ENCODE measurements at regions not wholly inside any gene's neighbourhood (a gene's known extent, or its start where the extent isn't known, plus 50 kb on each side); places are given as distances from the start of the nearest gene placed in this dataset.

DNA sequence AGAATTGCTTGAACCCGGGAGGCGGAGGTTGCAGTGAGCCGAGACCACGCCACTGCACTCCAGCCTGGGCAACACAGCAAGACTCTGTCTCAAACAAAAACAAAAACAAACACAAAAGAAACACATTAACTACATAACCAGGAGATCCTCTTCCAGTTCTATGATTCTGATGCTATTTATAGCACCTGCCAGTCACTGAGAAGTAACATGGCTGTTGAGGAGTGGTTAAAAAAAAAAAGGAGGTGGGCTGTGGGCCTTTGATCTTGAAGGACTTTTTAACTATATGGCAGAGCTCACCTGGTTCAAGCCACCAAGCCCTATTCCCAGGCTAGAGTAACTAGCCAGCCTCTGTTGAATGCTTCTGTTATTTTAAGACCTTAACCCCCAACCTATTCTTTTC, 148.8 kb downstream of the ZBTB18 start:
- Histone ChIP-seq H2AFZ (ENCODE audit: low read length) (no peak overlapping the region), H3K27me3 (ENCODE audit: low read length) (no peaks in the 10 kb centered on the region), H3K9me3 (ENCODE audit: low read length) (no peaks in the 10 kb centered on the region), H4K20me1 (ENCODE audit: low read length) (no peaks in the 10 kb centered on the region), H3K36me3 (ENCODE audit: low read depth, low read length) (no peaks in the 10 kb centered on the region), H3K9ac (ENCODE audit: low read length) (no peak overlapping the region), H3K4me3 (ENCODE audit: low read length) (no peak overlapping the region), H3F3A (ENCODE audit: low read length, unreplicated experiment) (no peaks in the 10 kb centered on the region), H3K4me1 (ENCODE audit: insufficient read depth, low read length) (0 out of 2 replicates have a peak, but pooled peaks cover 8% of the 10 kb centered on the region), H3K4me2 (ENCODE audit: low read length) (no peak overlapping the region), H3K79me2 (ENCODE audit: low read length) (no peaks in the 10 kb centered on the region), H3K27ac (ENCODE audit: low read length) (no peak overlapping the region), H3K9me2 (replicated peaks; ENCODE audit: low read length) (0 out of 2 replicates have a peak, but pooled peaks cover 4% of the 10 kb centered on the region)
- ATAC-seq (no peak), DNase-seq (no peak)
- POLR2A ChIA-PET (ENCODE audit: unreplicated experiment): interaction anchor here (0.6 kb wide), 1 partner anchor 149 kb away, joined by 4 read pairs; the partner anchor contains the start of gene ZBTB18
- BruUV-seq (replicated peaks): no TSS peak
- intact Hi-C loops (cut with micrococcal nuclease): no loop called here
- TF ChIP-seq, protein P1, sequence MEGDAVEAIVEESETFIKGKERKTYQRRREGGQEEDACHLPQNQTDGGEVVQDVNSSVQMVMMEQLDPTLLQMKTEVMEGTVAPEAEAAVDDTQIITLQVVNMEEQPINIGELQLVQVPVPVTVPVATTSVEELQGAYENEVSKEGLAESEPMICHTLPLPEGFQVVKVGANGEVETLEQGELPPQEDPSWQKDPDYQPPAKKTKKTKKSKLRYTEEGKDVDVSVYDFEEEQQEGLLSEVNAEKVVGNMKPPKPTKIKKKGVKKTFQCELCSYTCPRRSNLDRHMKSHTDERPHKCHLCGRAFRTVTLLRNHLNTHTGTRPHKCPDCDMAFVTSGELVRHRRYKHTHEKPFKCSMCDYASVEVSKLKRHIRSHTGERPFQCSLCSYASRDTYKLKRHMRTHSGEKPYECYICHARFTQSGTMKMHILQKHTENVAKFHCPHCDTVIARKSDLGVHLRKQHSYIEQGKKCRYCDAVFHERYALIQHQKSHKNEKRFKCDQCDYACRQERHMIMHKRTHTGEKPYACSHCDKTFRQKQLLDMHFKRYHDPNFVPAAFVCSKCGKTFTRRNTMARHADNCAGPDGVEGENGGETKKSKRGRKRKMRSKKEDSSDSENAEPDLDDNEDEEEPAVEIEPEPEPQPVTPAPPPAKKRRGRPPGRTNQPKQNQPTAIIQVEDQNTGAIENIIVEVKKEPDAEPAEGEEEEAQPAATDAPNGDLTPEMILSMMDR (conservative IDR thresholded peaks at IDR 0.05; ENCODE audit: low read depth, low read length): no peak
- TF ChIP-seq EZH2phosphoT487 (IDR thresholded peaks at IDR 0.05; ENCODE audit: borderline replicate concordance, low read length) (no peak), EZH2 (IDR thresholded peaks at IDR 0.05; ENCODE audit: low read length, unreplicated experiment) (no peak)
- CTCF ChIA-PET: no interaction called here

GRCh38 chr1:244200596-244200995, 149.5 kb downstream of the ZBTB18 start:
- Histone ChIP-seq H3K9ac (ENCODE audit: low read length) (no peak overlapping the region), H3K9me3 (ENCODE audit: low read length) (no peaks in the 10 kb centered on the region), H3K27me3 (ENCODE audit: low read length) (no peaks in the 10 kb centered on the region), H3K4me1 (ENCODE audit: insufficient read depth, low read length) (0 out of 2 replicates have a peak, but pooled peaks cover 8% of the 10 kb centered on the region), H3K4me2 (ENCODE audit: low read length) (no peak overlapping the region), H2AFZ (ENCODE audit: low read length) (no peak overlapping the region), H3K79me2 (ENCODE audit: low read length) (no peaks in the 10 kb centered on the region), H3K36me3 (ENCODE audit: low read depth, low read length) (no peaks in the 10 kb centered on the region), H4K20me1 (ENCODE audit: low read length) (no peaks in the 10 kb centered on the region), H3F3A (ENCODE audit: low read length, unreplicated experiment) (no peaks in the 10 kb centered on the region), H3K4me3 (ENCODE audit: low read length) (no peak overlapping the region), H3K9me2 (replicated peaks; ENCODE audit: low read length) (0 out of 2 replicates have a peak, but pooled peaks cover 7% of the 10 kb centered on the region), H3K27ac (ENCODE audit: low read length) (no peak overlapping the region)
- no peak for DNase-seq
- ChIA-PET CTCF (no interaction called here), POLR2A (ENCODE audit: unreplicated experiment) (interaction anchor here (0.6 kb wide), 1 partner anchor 149 kb away, joined by 4 read pairs; the partner anchor contains the start of gene ZBTB18)
- no TSS peak for BruUV-seq (replicated peaks)
- TF ChIP-seq EZH2 (IDR thresholded peaks at IDR 0.05; ENCODE audit: low read length, unreplicated experiment): no peak
- no peak for TF ChIP-seq EZH2phosphoT487 (IDR thresholded peaks at IDR 0.05; ENCODE audit: borderline replicate concordance, low read length)
- TF ChIP-seq, protein P1 (conservative IDR thresholded peaks at IDR 0.05; ENCODE audit: low read depth, low read length): no peak
- no peak for ATAC-seq
- intact Hi-C loops (cut with micrococcal nuclease): no loop called here

DNA sequence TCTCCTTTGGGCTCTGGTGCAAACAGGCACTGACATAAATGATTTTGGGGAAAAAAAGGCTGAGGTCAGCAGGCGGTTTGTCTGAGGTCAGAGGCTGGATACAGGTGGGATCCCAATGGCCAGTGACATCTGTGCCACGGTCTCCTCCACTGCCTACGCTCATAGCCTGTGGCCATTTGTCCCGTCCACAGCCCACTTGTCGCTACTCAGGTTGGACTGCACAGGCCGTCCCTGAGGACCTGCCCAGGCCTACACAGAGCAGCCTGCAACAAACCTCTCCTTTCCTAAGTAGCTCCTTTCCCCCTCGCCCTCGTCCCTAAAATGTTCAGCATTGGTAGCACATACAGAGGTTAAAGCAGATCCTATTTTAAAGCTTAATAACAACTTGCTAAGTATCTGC, 150.7 kb downstream of the ZBTB18 start:
- intact Hi-C loops (cut with micrococcal nuclease): no loop called here
- BruUV-seq (replicated peaks): no TSS peak
- POLR2A ChIA-PET (ENCODE audit: unreplicated experiment): interaction anchor here (0.6 kb wide), 1 partner anchor 823 kb away, joined by 4 read pairs; no protein-coding TSS in a partner anchor

More for the DNA sequence above, 150.7 kb downstream of the ZBTB18 start:
- Histone ChIP-seq H3K9me2 (replicated peaks; ENCODE audit: low read length) (0 out of 2 replicates have a peak, but pooled peaks cover 7% of the 10 kb centered on the region), H3K4me3 (ENCODE audit: low read length) (no peak overlapping the region), H3K27ac (ENCODE audit: low read length) (no peak overlapping the region), H2AFZ (ENCODE audit: low read length) (no peak overlapping the region), H3K9ac (ENCODE audit: low read length) (no peak overlapping the region), H3F3A (ENCODE audit: low read length, unreplicated experiment) (no peaks in the 10 kb centered on the region), H4K20me1 (ENCODE audit: low read length) (no peaks in the 10 kb centered on the region), H3K9me3 (ENCODE audit: low read length) (no peaks in the 10 kb centered on the region), H3K36me3 (ENCODE audit: low read depth, low read length) (no peaks in the 10 kb centered on the region), H3K79me2 (ENCODE audit: low read length) (no peaks in the 10 kb centered on the region), H3K4me2 (ENCODE audit: low read length) (no peak overlapping the region), H3K27me3 (ENCODE audit: low read length) (no peaks in the 10 kb centered on the region), H3K4me1 (ENCODE audit: insufficient read depth, low read length) (0 out of 2 replicates have a peak, but pooled peaks cover 8% of the 10 kb centered on the region)
- CTCF ChIA-PET: no interaction called here
- ATAC-seq: no peak
- TF ChIP-seq, protein P1 (conservative IDR thresholded peaks at IDR 0.05; ENCODE audit: low read depth, low read length): no peak
- TF ChIP-seq EZH2 (IDR thresholded peaks at IDR 0.05; ENCODE audit: low read length, unreplicated experiment): no peak
- TF ChIP-seq EZH2phosphoT487 (IDR thresholded peaks at IDR 0.05; ENCODE audit: borderline replicate concordance, low read length): no peak
- no peak for DNase-seq

All from PC-3 (cell line).